GM18508 (cell line): ENCODE measurements at regions not wholly inside any gene's neighbourhood (a gene's known extent, or its start where the extent isn't known, plus 50 kb on each side); places are given as distances from the start of the nearest gene placed in this dataset.

ENCODE experiments used
- ATAC-seq: cut with Tn5 transposase; IDR thresholded peaks from one replicate; pipeline ENCODE4 v1.9.1; 2021; ENCODE audit warnings: moderate number of reproducible peaks; ENCODE audit not compliant: insufficient read depth, unreplicated experiment

GRCh38 chr2:18430996-18431748 is 129.3 kb downstream of the RDH14 start:
- ATAC-seq: no peak

GRCh38 chr2:18428516-18428915 is 131.9 kb downstream of the RDH14 start:
- ATAC-seq: no peak

GRCh38 chr2:18427762-18428161 is 132.7 kb downstream of the RDH14 start:
- ATAC-seq: no peak

GRCh38 chr2:18426174-18426573 is 134.3 kb downstream of the RDH14 start:
- no peak for ATAC-seq

- no peak for ATAC-seq
Observed at GRCh38 chr2:18425210-18425703, 135.2 kb downstream of the RDH14 start.

- ATAC-seq: no peak
Observed at GRCh38 chr2:18423636-18424035, 136.8 kb downstream of the RDH14 start.

- ATAC-seq: no peak
Observed at GRCh38 chr2:18422432-18423165, 137.9 kb downstream of the RDH14 start.

GRCh38 chr2:18413676-18414396 is 146.6 kb downstream of the RDH14 start:
- ATAC-seq: no peak

- no peak for ATAC-seq
Observed at GRCh38 chr2:18412980-18413675, 147.3 kb downstream of the RDH14 start.

GRCh38 chr2:18411626-18412025 is 148.8 kb downstream of the RDH14 start:
- no peak for ATAC-seq

- ATAC-seq: no peak
Observed at GRCh38 chr2:18410543-18410942, 149.9 kb downstream of the RDH14 start.

GRCh38 chr2:18408638-18409037 is 151.8 kb downstream of the RDH14 start:
- no peak for ATAC-seq

- ATAC-seq: no peak
Observed at GRCh38 chr2:18406219-18406618, 154.2 kb downstream of the RDH14 start.

GRCh38 chr2:18404708-18405107 is 155.7 kb downstream of the RDH14 start:
- no peak for ATAC-seq

GRCh38 chr2:18403921-18404522 is 156.4 kb downstream of the RDH14 start:
- no peak for ATAC-seq

- no peak for ATAC-seq
Observed at GRCh38 chr2:18402831-18403230, 157.6 kb downstream of the RDH14 start.

- no peak for ATAC-seq
Observed at GRCh38 chr2:18401471-18401870, 159.0 kb downstream of the RDH14 start.

- ATAC-seq: no peak
Observed at GRCh38 chr2:18399601-18400000, 160.9 kb downstream of the RDH14 start.

- ATAC-seq: no peak
Observed at GRCh38 chr2:18398833-18399232, 161.6 kb downstream of the RDH14 start.
